ENCODE measurements at regions not wholly inside any gene's neighbourhood (a gene's known extent, or its start where the extent isn't known, plus 50 kb on each side); places are given as distances from the start of the nearest gene placed in this dataset.

DNA sequence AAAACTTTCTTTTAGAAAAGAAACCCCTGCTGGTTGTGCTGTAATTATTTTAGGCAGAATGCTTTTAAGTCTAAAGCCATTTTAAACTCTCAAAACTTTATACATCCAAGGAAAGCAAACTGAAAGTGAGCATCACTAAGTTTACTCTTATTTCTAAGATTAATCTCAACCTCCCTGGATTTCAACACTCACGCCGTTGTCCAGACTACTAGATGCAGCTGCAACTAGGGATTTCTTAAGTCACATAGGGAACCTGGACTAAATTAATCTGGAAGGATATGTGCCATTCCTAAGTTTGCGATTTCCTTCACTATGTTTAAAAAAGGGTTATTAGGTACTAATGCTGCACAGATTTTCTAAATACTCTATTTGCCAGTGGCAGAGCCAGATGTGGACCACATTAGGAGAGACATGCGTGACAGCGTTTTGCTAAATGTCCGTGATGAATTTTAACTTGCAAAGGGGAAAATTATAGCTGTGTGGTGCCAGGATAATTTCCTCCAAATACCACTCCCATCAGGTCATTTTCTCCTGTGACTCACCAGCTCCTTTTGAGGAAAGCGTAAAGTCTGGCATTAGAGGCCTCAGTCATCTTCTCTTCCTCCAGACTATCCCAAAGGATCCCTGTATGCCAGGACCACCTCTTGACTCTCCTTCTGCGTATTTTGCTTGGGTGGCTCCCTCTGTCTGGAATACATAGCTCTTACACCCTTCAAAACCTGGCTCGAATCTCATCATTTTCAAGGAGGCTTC lies 143.7 kb downstream of the ATL2 start:
- DNase-seq: peak in 1 of 2 donors; percentile 44
- no peak overlapping the region for H3K4me3 ChIP-seq

DNA sequence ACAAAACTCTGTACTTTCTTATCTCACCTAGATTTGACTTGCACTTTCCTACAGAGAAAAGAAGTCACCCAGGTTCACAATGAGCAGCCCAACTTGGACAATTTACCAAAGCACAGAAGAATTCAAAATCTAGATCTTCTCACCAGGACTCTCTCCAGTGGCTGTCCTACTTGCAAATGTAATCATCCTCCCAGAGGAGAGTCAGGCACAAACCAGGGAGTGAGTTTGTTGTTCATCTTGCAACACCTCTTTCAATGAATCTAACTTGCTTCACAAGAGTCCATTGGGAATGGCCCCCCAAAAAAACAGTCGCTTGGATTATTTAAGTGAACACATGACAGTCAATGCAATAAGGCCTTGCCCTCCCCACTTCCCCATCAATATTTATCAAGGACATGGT lies 144.6 kb downstream of the ATL2 start:
- Histone ChIP-seq H3K4me3 (no peak overlapping the region), H3K27ac (peak overlapping the region in 7 of 10 donors; percentile 13 to 79 (median 60)), H3K4me1 (no peaks in the 10 kb centered on the region), H3K36me3 (no peaks in the 10 kb centered on the region), H3K27me3 (peaks cover 0 to 6% (median 0%) of the 10 kb centered on the region in 7 donors), H3K9me3 (no peaks in the 10 kb centered on the region)
- ATAC-seq (peak in 2 of 8 donors; percentile 22 to 31), DNase-seq (no peak)
- WGBS, 2 donors: 86 to 97% methylated on average over 1 of the region's 1 CpG
- TF ChIP-seq, protein P1, sequence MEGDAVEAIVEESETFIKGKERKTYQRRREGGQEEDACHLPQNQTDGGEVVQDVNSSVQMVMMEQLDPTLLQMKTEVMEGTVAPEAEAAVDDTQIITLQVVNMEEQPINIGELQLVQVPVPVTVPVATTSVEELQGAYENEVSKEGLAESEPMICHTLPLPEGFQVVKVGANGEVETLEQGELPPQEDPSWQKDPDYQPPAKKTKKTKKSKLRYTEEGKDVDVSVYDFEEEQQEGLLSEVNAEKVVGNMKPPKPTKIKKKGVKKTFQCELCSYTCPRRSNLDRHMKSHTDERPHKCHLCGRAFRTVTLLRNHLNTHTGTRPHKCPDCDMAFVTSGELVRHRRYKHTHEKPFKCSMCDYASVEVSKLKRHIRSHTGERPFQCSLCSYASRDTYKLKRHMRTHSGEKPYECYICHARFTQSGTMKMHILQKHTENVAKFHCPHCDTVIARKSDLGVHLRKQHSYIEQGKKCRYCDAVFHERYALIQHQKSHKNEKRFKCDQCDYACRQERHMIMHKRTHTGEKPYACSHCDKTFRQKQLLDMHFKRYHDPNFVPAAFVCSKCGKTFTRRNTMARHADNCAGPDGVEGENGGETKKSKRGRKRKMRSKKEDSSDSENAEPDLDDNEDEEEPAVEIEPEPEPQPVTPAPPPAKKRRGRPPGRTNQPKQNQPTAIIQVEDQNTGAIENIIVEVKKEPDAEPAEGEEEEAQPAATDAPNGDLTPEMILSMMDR (IDR thresholded peaks at IDR 0.05): no peak
- intact Hi-C loops (cut with DNase I): no loop called here

More for the DNA sequence above, 143.7 kb downstream of the ATL2 start:
- H3K36me3 ChIP-seq: no peaks in the 10 kb centered on the region
- peaks cover 0 to 6% (median 0%) of the 10 kb centered on the region in 7 donors for H3K27me3 ChIP-seq
- no peaks in the 10 kb centered on the region for H3K9me3 ChIP-seq
- peak; percentile 71 to 94 (median 90) for ATAC-seq
- peak overlapping the region in 8 of 10 donors; percentile 13 to 79 (median 58) for H3K27ac ChIP-seq
- no peaks in the 10 kb centered on the region for H3K4me1 ChIP-seq
- TF ChIP-seq, protein P1 (IDR thresholded peaks at IDR 0.05): peak in 3 of 9 donors; percentile 28 to 38 (median 30)
- intact Hi-C loops (cut with DNase I): no loop called here
- WGBS, 2 donors: 78% methylated on average over 9 of the region's 9 CpGs

DNA sequence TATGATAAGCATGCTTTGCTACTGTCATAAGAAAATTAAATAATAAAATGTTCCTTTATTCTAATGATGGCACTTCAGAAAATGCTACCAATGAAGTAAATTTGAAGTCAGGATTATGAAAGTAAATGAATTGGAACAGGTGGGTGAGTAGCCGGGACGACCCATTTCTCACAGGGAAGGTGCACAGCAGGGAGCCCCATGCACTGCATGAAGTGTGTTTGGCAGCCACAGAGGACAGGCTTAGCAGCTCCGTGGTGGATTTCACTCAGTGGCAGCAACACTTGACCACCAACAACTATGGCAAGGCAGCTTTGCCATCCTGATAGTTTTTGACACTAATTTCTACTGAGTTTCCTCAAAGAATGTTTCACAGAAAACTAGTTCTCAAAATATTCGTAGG lies 146.3 kb downstream of the ATL2 start:
- Histone ChIP-seq H3K4me1 (no peaks in the 10 kb centered on the region), H3K36me3 (no peaks in the 10 kb centered on the region), H3K4me3 (no peak overlapping the region), H3K9me3 (no peaks in the 10 kb centered on the region), H3K27ac (no peak overlapping the region), H3K27me3 (peaks cover 0 to 15% (median 0%) of the 10 kb centered on the region in 7 donors)
- DNase-seq: no peak
- no peak for ATAC-seq
- TF ChIP-seq, protein P1 (IDR thresholded peaks at IDR 0.05): no peak
- intact Hi-C loops (cut with DNase I): no loop called here
- 57 to 61% methylated on average over 4 of the region's 4 CpGs for WGBS, 2 donors

GRCh38 chr2:38228753-38229152 lies 148.3 kb downstream of the ATL2 start:
- ATAC-seq: no peak
- intact Hi-C loops (cut with DNase I): no loop called here
- no peaks in the 10 kb centered on the region for H3K4me1 ChIP-seq
- peaks cover 0 to 24% (median 0%) of the 10 kb centered on the region in 7 donors for H3K27me3 ChIP-seq
- DNase-seq: no peak
- no peak overlapping the region for H3K4me3 ChIP-seq
- no peaks in the 10 kb centered on the region for H3K9me3 ChIP-seq
- no peak overlapping the region for H3K27ac ChIP-seq
- TF ChIP-seq, protein P1 (IDR thresholded peaks at IDR 0.05): no peak
- H3K36me3 ChIP-seq: no peaks in the 10 kb centered on the region
